ENCODE measurements at regions not wholly inside any gene's neighbourhood (a gene's known extent, or its start where the extent isn't known, plus 50 kb on each side); places are given as distances from the start of the nearest gene placed in this dataset.

GRCh38 chr4:28427306-28428085 is 1566.9 kb downstream of the STIM2 start:
- TF ChIP-seq CTCF (IDR thresholded peaks at IDR 0.05; ENCODE audit: control extremely low read depth, extremely low read depth, low read depth, missing control alignments) = no peak
- CTCF ChIA-PET = no interaction called here
- no peak for DNase-seq (ENCODE audit: extremely low spot score)
- POLR2A ChIA-PET = no interaction called here

GRCh38 chr4:28432348-28433025 is 1571.8 kb downstream of the STIM2 start:
- DNase-seq (ENCODE audit: extremely low spot score) = no peak
- TF ChIP-seq CTCF (IDR thresholded peaks at IDR 0.05; ENCODE audit: control extremely low read depth, extremely low read depth, low read depth, missing control alignments) = no peak
- POLR2A ChIA-PET = no interaction called here
- CTCF ChIA-PET = no interaction called here

GRCh38 chr4:28435314-28435713 is 1574.7 kb downstream of the STIM2 start:
- POLR2A ChIA-PET = no interaction called here
- DNase-seq (ENCODE audit: extremely low spot score) = no peak
- CTCF ChIA-PET = no interaction called here
- TF ChIP-seq CTCF (IDR thresholded peaks at IDR 0.05; ENCODE audit: control extremely low read depth, extremely low read depth, low read depth, missing control alignments) = no peak

DNA sequence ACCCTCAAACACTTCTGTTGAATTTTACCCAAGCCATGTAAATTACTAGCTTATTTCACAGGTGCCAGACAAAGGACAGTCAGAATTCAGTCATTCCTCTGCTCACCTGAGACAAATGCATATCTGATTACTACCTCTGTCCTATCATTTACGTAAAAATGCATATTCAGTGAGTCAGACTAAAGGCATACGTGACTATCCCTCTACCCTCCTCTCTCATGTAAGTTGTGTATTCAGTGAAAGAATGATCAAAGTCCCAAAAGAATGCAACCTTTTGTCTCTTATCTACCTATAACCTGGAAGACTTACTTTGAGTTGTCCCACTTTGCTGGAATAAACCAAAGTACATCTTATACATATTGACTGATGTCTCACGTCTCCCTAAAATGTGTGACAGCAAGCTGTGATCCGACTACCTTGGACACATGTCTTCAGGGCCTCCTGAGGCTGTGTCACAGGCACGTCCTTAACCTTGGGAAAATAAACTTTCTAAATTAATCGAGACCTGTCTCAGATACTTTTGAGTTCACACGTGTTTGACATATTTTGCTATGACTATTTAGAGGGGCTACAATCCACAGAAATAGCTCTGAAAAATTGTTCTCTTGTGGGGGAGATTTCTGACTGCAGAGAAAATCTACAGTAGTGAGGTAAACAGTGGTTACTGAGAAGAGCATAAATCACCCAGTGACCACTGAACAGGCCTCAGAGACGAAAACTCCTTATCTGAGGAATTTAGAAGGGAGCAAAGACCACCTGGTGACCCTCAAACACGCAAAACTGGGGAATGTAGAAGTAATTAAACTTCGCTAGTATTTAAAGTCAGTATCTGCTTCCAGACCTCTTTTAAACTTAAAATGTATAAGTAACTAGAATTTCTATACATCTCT is 1575.8 kb downstream of the STIM2 start:
- CTCF ChIA-PET = no interaction called here
- no peak for TF ChIP-seq CTCF (IDR thresholded peaks at IDR 0.05; ENCODE audit: control extremely low read depth, extremely low read depth, low read depth, missing control alignments)
- DNase-seq (ENCODE audit: extremely low spot score) = no peak
- POLR2A ChIA-PET = no interaction called here

GRCh38 chr4:28443371-28443770 is 1582.7 kb downstream of the STIM2 start:
- TF ChIP-seq CTCF (IDR thresholded peaks at IDR 0.05; ENCODE audit: control extremely low read depth, extremely low read depth, low read depth, missing control alignments) = no peak
- no peak for DNase-seq (ENCODE audit: extremely low spot score)
- ChIA-PET POLR2A (no interaction called here), CTCF (no interaction called here)

- ChIA-PET POLR2A (no interaction called here), CTCF (no interaction called here)
- TF ChIP-seq CTCF (IDR thresholded peaks at IDR 0.05; ENCODE audit: control extremely low read depth, extremely low read depth, low read depth, missing control alignments) = no peak
- DNase-seq (ENCODE audit: extremely low spot score) = no peak
Measured at GRCh38 chr4:28443801-28444412, 1583.3 kb downstream of the STIM2 start.
